HG02678 (cell line): ENCODE measurements at regions not wholly inside any gene's neighbourhood (a gene's known extent, or its start where the extent isn't known, plus 50 kb on each side); places are given as distances from the start of the nearest gene placed in this dataset.

ENCODE experiments used
- ATAC-seq: cut with Tn5 transposase; IDR thresholded peaks from one replicate; pipeline ENCODE4 v1.9.1; 2021; ENCODE audit warnings: mild to moderate bottlenecking, moderate library complexity; ENCODE audit not compliant: unreplicated experiment

DNA sequence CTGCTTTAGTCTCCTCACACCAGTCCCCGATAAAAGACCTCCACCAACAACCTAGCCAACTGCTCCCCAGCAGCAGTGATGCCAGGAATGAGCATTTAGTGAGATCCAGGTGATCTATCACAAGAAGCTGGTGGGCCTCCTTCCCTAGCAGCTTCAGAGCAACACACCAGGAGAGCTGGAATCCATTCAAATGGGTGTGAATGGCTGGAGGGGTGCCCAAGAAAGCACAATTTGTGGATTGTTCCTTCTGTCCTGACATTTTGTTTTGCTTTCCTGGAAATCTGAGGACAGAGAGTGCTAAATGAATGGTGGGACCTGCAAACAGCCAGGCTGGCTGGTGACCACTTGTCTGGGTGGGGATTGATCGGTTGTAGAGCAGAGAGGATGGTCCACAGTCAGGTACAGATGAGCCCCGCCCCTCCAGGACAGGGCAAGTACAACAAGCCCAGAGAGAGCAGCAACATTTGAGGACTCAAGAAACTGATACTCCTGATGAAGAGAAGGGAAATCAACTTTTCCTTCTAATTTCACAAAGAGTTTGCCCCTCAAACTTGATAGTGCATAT is 316.8 kb downstream of the VPS13C start:
- no peak for ATAC-seq

DNA sequence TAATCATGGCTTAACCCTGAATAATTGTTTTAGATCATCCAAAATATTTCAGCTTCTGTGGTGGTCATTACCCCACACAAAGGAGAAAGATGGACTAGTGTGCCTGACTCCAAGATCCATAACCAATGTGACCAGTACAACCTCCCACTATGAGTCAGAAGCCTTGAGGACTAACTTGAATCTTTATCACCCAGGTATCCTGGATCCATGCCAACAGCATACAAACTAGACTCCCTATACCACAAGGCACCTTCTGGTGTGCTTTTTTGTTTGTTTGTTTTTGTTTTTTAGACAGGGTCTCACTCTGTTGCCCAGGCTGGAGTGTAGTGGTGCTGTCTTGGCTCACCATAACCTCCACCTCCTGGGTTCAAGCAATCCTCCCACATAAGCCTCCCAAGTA is 317.7 kb downstream of the VPS13C start:
- ATAC-seq, result no peak

DNA sequence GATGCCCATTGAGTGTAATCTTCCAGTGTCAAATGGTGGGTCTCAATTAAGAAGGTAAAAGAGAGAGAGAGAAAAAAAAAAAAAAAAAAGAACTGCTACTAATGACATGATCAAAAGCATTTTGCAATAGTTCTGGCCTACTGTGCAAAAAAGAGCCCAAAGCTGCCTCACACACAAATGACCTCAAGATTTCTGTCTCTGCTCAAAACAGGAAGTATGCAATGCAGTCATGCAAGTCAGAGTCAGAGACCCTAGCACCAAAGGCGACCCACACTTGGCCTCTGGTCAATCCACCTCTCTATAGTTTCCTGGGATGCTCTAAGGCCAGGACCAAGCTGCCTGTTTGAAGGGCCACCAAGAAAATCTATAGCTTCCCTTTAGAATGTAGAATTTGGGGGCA is 323.5 kb downstream of the VPS13C start:
- ATAC-seq, result no peak

DNA sequence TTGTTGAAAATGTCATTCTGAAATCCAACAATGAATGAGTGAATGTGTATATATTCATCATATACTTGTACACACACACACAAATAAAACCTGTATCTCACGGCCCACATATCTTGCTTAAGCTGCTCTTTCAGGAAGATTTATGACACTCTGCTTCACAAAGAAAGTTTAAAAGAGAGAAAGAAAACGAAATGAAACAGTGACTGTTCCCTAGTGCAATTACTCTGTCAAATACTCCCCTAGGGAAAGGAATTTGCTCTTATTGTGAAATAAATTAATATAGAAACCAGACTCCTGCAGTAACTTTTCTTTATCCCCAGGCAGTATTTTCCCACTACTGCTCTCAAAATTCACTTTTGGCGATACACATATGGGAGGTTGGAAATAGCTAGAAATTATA is 329.1 kb downstream of the VPS13C start:
- no peak for ATAC-seq

DNA sequence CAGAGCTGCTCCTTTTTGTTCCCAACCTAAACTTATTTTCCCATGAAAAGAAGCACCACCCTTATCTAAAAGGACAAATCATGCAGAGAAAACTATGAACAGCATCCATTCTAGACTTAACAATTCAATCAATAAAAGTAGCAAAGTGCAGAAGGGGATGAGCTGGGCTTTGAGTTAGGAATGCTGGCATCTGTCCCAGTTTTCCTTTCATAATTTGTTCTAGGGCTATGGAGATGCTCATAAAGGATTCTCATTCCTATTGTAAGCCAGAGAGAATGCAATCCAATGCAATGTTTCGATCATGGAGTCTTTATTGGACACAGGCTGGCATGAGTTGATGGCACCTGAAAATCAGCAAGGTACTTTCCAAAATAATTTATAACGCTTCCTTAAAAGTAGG is 330.6 kb downstream of the VPS13C start:
- ATAC-seq, result no peak

DNA sequence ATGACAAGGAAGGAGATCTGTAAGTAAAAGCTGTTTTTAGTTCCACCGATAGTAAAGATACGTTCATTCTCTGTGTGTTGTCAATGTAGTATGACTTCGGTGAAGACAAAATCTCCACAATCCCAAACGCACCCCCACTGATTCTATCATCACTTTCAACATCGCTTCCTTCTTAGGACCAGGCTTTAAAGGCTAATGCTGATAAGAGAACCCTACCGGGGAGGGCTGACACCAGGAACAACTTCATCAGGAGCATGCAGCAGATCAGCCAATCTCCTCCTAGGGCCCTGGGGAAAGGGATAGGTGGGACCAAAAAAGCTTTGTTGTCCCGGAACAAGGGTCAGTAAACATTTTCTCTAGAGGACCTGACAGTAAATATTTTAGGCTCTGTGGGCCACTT is 334.1 kb downstream of the VPS13C start:
- ATAC-seq, result no peak

DNA sequence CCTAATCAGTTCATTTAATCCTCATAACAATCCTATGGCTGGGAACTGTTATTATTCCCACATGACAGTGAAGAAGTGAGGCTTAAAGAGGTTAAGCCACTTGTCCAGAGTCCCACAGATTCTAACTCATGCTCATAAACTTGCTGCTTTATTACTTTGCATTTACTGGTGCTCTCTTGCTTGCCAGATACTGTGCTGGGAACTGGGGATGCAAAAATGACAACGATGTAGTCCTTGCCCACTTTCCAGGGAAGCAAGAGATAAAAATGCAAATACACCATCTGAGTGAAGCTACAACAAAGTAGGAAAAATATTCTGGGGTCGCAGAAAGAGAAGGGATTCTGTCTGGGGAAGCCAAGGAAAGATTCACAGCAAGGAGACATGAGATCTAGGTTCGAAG is 335.0 kb downstream of the VPS13C start:
- no peak for ATAC-seq

DNA sequence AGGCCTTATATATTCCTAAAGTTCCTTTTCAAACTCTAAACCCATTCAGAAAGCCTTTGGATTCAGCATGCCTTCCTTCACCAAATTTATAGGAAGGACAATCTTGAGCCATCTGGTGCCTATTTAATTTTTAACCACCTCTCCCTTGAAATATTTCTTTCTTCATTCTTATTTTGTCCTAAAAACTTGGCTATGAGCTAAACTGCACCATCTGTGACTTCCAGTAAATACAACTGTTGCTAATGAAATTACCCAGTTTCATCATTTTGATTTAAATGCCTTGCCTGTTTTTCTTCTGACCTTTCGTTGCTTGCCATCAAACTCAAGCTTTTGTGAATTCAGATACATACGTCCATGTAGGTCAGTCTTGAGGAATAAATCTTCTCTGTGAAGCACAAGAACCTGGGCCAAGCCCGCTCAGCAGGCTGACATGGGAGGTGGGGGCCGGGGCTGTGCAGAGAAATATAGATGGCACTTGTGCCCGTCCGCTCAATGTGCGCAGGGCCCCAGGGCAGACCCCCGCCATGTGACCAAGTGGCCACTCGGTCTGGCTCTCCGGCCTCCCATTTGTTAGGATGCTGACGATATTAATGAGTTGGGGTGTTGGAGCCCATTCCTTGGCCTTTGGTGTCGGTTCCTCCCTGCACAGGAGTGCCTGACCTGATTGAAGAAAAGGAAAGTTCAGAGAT is 335.9 kb downstream of the VPS13C start:
- ATAC-seq, result no peak

DNA sequence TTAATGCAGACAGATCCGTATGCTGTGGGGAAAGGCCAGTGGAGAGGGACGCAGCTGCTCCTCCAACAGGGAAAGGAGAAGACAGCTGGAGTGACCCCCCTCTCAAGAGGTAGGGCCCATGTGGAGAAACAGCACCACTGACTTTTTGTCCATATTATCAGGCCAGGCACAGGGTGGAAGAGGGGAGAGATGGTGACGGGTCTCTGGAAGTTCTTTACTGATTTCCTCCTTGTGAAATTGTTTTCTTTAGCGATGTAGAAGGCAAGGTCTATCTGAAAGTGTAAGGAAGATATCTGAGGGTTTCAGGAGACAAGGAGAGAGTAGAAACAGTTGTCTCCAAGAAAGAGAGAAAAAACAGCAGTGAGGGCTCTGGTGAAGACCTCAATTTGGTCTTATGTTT is 338.8 kb downstream of the VPS13C start:
- no peak for ATAC-seq

DNA sequence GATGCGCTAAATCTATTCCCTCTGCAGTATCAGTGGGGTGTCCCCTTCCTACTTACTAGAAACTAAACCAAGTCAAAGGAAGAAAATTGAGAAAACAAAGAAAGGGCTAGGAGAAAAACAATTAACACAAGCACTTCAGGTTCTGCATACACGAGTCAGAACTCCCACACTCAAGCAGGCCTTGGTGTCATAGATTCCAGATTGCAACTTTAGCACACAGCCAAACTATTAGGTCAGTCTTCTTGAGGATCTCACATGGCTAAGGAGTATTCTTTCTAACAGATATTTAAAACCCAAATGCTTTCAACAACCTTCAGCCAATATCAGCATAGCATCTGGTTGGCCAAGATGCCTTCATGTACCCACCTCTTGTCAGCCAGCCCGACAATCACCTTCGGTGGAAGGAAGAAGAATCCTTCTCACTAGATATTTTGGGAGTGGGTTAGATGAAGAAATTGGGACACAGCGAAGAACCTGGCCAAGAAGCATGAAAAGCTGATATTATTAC is 340.0 kb downstream of the VPS13C start:
- no peak for ATAC-seq

DNA sequence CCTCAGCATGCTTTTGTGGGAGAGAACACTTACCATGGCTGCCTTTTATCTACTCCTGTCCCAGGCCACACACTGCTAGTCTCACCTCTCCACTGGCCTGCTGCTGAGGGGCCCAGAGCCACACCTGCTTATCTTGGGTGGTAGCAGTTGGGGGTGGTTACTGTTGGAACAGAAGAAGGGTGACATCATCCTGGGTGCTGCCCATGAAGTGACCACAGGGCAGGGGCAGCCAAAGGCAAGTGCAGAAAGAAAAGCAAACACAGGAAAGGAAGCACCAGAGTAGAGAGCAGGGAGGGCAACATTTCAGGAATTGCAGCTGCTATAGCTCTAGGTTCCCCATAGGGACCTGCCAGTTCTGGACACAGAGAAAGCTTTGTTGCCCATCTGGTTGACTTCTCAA is 345.2 kb downstream of the VPS13C start:
- no peak for ATAC-seq

DNA sequence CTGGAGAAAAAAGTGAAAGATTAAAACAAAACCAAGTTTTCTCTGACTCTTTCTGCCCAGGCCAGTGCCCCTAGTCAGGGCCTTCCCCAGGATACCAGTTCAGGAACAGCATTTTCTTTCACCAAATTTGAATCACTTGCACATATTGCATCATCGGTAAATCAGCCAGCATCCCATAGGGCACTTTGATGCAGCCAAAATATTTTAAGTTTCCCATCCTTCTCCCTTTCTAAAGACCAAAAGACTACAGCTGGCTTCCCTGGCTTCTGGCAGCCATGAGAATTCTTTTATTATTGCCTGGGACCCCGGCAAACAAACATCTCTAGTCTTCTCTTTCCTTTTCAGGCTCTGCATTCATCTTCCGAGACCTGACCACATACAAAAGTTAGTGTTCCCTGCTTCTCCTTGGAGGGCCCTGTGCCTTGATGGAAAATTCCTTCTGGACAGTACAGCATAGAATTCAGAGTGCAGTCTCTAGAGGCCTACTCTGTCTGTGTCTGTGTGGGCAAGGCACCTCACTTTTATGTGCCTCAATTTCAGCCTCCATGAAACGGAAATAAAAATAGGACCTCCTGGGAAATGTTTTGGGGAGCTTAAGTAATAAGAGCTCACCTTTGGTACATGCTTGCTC is 348.0 kb downstream of the VPS13C start:
- no peak for ATAC-seq

DNA sequence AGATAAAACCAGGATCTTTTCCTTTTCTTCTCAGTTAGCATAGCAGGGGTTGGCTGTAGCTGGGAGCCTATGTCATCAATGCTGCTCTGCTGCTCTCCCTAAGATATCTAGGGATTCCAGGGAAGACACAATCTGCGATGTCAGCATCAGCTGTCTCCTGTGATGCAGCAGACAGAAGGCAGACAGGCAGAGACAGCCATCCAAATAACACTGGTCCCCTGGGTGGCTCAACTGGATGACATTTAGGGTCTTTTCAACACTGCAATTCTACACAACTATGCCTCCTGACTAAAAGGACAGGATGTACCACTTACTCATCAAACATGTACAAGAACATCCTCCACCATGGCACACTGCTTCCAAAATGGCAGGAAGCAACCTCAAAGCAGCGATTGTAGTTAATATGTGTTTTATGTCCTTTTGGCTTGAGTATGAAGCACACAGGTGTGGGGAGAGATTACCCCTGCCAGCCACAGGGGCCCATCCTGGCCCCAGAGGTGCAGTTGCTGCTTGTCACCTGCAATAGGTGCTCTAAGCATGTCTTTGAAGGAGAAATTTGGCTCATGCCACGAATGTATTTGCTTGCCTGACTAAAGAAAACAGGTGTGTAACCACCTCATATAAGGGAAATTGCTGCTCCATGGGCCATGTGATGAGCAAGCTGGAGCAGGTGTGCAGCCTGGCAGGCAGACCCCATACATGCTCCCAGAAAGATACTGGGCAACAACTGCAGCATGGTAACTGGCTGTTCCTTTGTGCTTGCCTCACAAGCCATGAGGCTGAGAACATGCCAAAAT is 357.8 kb downstream of the VPS13C start:
- ATAC-seq, result no peak

DNA sequence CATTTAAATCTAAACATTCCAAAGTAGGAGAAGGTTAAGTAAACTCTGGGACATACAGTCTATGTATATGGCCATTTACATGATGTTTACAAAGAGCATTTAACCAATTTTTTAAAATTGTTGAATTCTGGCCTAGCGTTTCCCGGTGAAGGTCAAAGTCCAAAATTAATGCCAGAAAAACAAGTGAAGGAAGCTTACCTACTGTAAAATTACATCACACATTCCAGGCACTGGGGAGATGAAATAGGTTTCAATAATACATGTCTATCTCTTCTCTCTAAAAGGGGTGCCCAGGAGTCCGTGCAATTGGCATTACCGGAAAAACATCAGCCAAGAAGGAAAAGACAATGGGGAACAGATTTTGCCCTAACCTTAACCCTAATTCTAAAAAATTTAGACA is 358.8 kb downstream of the VPS13C start:
- ATAC-seq, result no peak

DNA sequence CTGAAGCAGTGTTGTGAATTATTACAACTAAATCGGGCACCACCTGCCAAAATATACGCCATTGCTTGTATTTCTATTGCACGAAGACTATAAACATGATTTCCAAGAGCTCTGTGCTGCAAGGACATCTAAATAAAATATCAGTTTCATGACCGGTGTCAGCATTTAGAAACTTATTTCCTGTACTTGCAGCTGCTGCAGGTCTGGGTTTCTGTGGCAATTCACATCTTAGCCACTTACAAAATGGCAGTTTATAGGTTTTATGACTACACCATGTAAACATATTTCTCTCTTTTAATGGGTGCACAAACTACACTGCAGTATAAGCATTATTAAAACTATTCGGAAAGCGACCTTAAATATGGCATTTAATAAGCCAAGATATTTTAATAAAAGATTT is 359.4 kb downstream of the VPS13C start:
- ATAC-seq, result no peak

DNA sequence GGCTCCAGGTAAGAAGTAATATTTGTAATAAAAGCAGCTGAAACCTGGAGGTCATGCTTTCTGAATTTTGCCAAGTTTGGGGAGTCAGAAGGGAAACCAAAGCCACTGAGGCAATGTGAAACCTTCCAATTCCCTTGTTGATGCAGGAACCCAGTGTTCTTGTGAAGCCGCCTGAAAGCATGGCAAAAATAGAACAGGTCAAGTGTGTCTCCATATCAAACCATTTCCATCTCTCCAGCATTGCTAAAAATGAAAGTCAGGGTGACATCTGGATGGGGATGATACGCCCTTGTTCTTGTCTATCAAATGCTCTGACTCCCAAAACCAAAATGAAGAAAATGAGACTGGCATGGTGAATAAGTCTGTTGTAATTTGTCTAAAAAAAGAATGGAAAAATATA is 362.5 kb downstream of the VPS13C start:
- ATAC-seq, result no peak

DNA sequence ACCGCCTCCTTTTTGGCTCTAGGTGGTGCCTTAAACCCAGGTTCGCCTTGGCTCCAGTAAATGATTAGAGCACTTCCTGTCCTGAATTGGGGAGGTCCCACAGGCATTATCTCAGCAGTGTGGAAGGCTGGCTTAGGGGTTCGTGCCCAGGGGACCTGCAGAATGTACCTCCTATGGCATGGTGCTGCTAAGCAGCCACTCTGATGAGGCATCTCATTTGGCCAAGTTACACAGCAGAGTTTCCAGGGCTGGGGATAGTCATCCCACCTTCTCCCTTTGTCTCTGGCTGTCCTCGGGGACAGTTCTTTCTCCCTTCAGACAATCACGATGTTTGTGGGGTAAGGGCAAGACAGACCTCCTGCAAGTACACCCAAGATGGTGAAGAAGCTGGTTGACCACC is 371.2 kb downstream of the VPS13C start:
- ATAC-seq, result no peak

DNA sequence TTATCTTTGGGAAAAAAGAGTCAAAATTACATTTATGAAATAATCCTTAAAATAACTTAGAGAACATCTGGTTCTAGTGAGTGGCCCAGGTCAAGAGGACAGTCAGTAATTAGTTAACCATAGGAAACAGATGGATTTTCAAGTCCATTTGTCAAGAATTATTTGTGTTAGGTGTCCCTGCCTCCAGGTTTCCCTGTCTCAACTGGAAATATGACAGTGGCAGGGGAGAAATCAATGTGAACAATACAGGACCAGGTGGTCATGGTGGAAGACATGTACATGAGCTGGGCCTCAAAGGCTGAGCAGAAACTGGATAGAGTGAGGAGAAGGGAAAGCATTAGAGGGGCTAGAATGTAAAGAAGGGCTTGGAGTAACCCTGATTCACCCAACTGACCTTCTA is 372.6 kb downstream of the VPS13C start:
- ATAC-seq, result no peak

DNA sequence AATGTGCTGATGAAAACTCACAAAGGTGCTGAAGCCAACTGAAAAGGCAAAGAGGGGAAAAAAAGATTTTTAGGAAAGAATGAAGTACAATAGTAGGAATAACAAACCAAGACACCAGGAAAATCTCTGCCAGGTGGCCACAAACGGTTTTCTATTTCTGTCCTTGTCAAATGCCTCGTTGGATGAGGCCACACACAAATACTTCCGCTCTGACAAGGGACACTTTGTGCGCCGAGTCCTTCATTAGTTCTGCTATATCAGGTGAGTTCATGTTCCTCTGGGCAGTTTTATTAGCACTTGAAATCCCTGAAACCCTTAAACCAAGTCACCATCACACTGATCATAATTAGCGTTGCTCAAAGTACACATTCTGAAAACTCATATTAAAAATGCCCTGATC is 373.1 kb downstream of the VPS13C start:
- ATAC-seq, result no peak

DNA sequence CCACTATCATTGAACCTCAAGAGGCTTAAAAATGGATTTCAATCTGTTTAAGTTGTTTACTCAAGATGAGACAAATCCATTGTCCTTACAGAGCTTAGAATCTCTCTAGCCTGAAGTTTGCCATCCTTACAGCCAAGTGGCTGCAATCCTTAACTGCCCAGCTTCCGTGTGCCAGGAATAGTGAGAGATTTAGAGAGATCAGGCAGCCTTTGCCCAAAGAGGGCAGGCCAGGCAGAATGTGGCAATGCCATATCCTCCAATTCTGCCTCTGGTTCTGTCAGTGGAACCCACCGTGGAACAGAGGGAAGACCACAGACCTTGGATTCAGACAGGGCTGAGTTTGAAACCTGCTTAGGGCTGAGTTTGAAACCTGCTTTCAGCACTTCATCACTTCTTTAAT is 374.3 kb downstream of the VPS13C start:
- no peak for ATAC-seq

DNA sequence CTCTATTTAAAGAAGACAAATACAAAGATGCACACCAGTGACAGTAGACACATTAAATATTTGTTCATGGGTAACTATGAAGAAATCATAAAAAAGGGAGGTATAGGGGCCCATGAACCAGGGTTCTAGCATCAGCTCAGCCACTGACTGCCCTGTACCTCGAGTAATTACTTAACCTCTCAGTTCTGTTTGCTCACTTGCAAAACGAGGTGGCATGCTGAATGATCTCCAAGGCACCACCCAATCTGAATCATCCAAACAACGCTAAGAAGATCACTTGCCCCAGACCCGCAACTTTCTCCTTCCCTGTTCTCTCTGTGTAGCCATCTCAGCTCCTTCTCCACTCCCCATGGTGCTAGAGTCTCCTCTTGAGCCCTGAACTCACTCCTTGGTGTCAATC is 374.7 kb downstream of the VPS13C start:
- ATAC-seq, result no peak
